ENCODE measurements at regions not wholly inside any gene's neighbourhood (a gene's known extent, or its start where the extent isn't known, plus 50 kb on each side); places are given as distances from the start of the nearest gene placed in this dataset.

DNA sequence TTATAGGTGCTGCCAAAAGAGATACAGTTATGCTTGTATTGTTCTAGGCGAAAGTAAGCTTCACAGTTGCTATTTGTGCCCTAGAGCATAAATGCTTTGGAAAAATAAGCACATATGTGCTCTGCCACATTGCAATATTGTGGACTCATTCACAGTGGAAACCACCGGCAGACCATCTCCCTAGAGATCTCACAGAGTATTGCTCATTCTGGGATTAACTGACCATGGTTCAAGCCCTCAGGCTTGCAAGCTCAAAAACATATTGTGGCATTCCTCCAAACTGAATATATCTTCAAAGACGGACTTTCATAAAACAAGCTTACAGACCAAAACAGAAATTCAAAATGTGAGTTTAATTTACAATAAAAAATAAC lies 158.2 kb upstream of the CCDC150 start:
- TF ChIP-seq GATA2 (IDR thresholded peaks at IDR 0.05; ENCODE audit: low read depth, low read length) (no peak), GATA3 (IDR thresholded peaks at IDR 0.05; ENCODE audit: low read depth, low read length) (no peak)

All from SH-SY5Y (cell line).